WERI-Rb-1 (cell line): ENCODE measurements at regions not wholly inside any gene's neighbourhood (a gene's known extent, or its start where the extent isn't known, plus 50 kb on each side); places are given as distances from the start of the nearest gene placed in this dataset.

Source experiments
- DNase-seq: peaks from one replicate; pipeline ENCODE4 v3.0.0-alpha.2; 2020
- H3K27ac ChIP-seq: fragments of 250-450 bp; sonication (Bioruptor Pico); 2 replicates; pipeline ENCODE4 v1.5.1; 2020; ENCODE audit warnings: mild to moderate bottlenecking, moderate library complexity
- H3K27me3 ChIP-seq: fragments of 250-450 bp; sonication (Bioruptor Pico); 2 replicates; pipeline ENCODE4 v1.5.1; 2021; ENCODE audit warnings: mild to moderate bottlenecking, low read depth, moderate library complexity; ENCODE audit not compliant: insufficient read depth, severe bottlenecking
- H3K36me3 ChIP-seq: fragments of 250-450 bp; sonication (Bioruptor Pico); 2 replicates; pipeline ENCODE4 v1.5.1; 2020; ENCODE audit warnings: mild to moderate bottlenecking, moderate library complexity
- H3K4me3 ChIP-seq: 2 replicates; pipeline ENCODE4 v1.5.1; 2011; ENCODE audit warnings: low read depth, mild to moderate bottlenecking, control low read depth, low read length
- H3K9me3 ChIP-seq: fragments of 250-450 bp; sonication (Bioruptor Pico); 2 replicates; pipeline ENCODE4 v1.5.1; 2021; ENCODE audit warnings: mild to moderate bottlenecking, moderate library complexity; ENCODE audit not compliant: severe bottlenecking
- CTCF ChIP-seq: IDR thresholded peaks from 2 replicates; pipeline ENCODE4 v1.5.1; 2011; ENCODE audit warnings: low read depth, mild to moderate bottlenecking, control low read depth, inconsistent platforms, low read length

GRCh38 chr5:61619777-61620518, 287.9 kb downstream of the ZSWIM6 start:
- Histone ChIP-seq H3K27me3 (peaks cover 8% of the 10 kb centered on the region), H3K9me3 (no peaks in the 10 kb centered on the region), H3K27ac (no peak overlapping the region), H3K36me3 (no peaks in the 10 kb centered on the region), H3K4me3 (no peak overlapping the region)
- no peak for DNase-seq
- no peak for TF ChIP-seq CTCF

- no peak for TF ChIP-seq CTCF
- DNase-seq: no peak
- H3K27ac ChIP-seq: no peak overlapping the region
- H3K27me3 ChIP-seq: peaks cover 15% of the 10 kb centered on the region
- no peak overlapping the region for H3K4me3 ChIP-seq
- H3K9me3 ChIP-seq: no peaks in the 10 kb centered on the region
- no peaks in the 10 kb centered on the region for H3K36me3 ChIP-seq
Measured at GRCh38 chr5:61620699-61621182, 288.7 kb downstream of the ZSWIM6 start.

- Histone ChIP-seq H3K9me3 (no peaks in the 10 kb centered on the region), H3K27me3 (peaks cover 15% of the 10 kb centered on the region), H3K27ac (no peak overlapping the region), H3K36me3 (no peaks in the 10 kb centered on the region), H3K4me3 (no peak overlapping the region)
- no peak for TF ChIP-seq CTCF
- no peak for DNase-seq
Measured at GRCh38 chr5:61621202-61621650, 289.2 kb downstream of the ZSWIM6 start.

- H3K36me3 ChIP-seq: no peaks in the 10 kb centered on the region
- peaks cover 15% of the 10 kb centered on the region for H3K27me3 ChIP-seq
- no peak for TF ChIP-seq CTCF
- H3K9me3 ChIP-seq: no peaks in the 10 kb centered on the region
- no peak overlapping the region for H3K27ac ChIP-seq
- DNase-seq: no peak
- H3K4me3 ChIP-seq: no peak overlapping the region
Measured at GRCh38 chr5:61622156-61622555, 290.1 kb downstream of the ZSWIM6 start.

GRCh38 chr5:61623401-61624069, 291.5 kb downstream of the ZSWIM6 start:
- Histone ChIP-seq H3K9me3 (no peaks in the 10 kb centered on the region), H3K27me3 (peaks cover 15% of the 10 kb centered on the region), H3K36me3 (no peaks in the 10 kb centered on the region), H3K4me3 (no peak overlapping the region), H3K27ac (no peak overlapping the region)
- TF ChIP-seq CTCF: peak; percentile 14; the same call in 1 of the 2 replicates
- no peak for DNase-seq
